Esophagus squamous epithelium (tissue), 5 donors: ENCODE measurements at regions not wholly inside any gene's neighbourhood (a gene's known extent, or its start where the extent isn't known, plus 50 kb on each side); places are given as distances from the start of the nearest gene placed in this dataset.
"Not testable (repeated sequence)": the region's sequence is repeated elsewhere in the genome, so short reads cannot be mapped to it uniquely, and the experiment has no call there.

ENCODE experiments used
- DNase-seq: peaks from one replicate; lab custom pipeline; 2025; lab: John Stamatoyannopoulos, UW
- H3K27ac ChIP-seq, 4 donors: fragments of 200-600 bp; sonication (generic); one replicate each; pipeline ENCODE4 v1.5.1; 2016 to 2019; ENCODE audit warnings: mild to moderate bottlenecking in 1 of 4
- H3K27me3 ChIP-seq, 4 donors: fragments of 200-600 bp; sonication (generic); 1 replicate in 3 of 4; 2 replicates in 1 of 4; pipeline versions ENCODE4 v1.5.1 to v1.6.0; 2017 to 2021; ENCODE audit warnings: antibody characterized with exemption in 1 of 4
- H3K36me3 ChIP-seq, 3 donors: fragments of 200-600 bp; sonication (generic); one replicate each; pipeline ENCODE4 v1.5.1; 2016 to 2019
- H3K4me1 ChIP-seq, 3 donors: fragments of 200-600 bp; sonication (generic); one replicate each; pipeline ENCODE4 v1.5.1; 2017 to 2019
- H3K4me3 ChIP-seq, 4 donors: fragments of 200-600 bp; sonication (generic); 1 replicate in 3 of 4; 2 replicates in 1 of 4; pipeline ENCODE4 v1.5.1; 2016 to 2019; ENCODE audit warnings: mild to moderate bottlenecking in 2 of 4, moderate library complexity in 1 of 4
- H3K9me3 ChIP-seq, 3 donors: fragments of 200-600 bp; sonication (generic); one replicate each; pipeline ENCODE4 v1.5.1; 2016 to 2019
- POLR2A ChIP-seq, 4 donors: fragments of 450-650 bp; IDR thresholded peaks; one replicate each; pipeline ENCODE4 v1.6.1; 2017; ENCODE audit warnings: antibody characterized with exemption in 4 of 4, mild to moderate bottlenecking in 4 of 4, moderate library complexity in 3 of 4
- WGBS, 2 donors: methylation state at CpG; one replicate each; pipeline ENCODE4 v1.1.5; 2018; 5-methylcytosine and 5-hydroxymethylcytosine counted together
- intact Hi-C: fragments of 100-400 bp; cut with DNase I; formaldehyde crosslinking; loops from one replicate; pipeline ENCODE4 v1.15.0; 2022
- TF ChIP-seq, protein P1 (sequence below), 6 experiments: fragments of 450-650 bp in 4 of 6; fragments of 200-600 bp in 2 of 6; sonication (generic) in 2 of 6; IDR thresholded peaks; one replicate each; pipeline ENCODE4 v1.5.1; 2016 to 2019; ENCODE audit warnings: antibody characterized with exemption in 6 of 6, mild to moderate bottlenecking in 4 of 6, moderate library complexity in 4 of 6
- donor health status: DM: yes; HTN: yes; CAD: no.

DNA sequence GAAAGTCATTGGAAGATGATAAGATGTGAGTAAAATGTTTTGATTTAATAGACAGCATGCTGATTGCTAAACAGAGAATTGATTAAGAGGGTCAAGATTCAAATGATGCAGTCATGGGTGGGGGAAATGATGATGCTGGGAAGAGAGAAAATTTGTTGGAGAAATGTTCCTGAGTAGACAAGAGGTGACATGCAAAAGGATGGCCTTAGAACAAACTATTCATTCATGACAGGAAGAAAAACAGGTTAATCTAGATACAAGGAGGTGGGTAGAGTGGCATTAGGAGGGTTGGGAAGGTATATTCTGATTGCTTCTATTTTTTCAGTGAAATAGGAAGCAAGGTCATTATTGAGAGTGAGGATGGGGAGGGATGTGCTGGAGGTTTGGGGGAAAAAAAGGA, 146.7 kb downstream of the SEM1 start:
- no peak for DNase-seq
- no peaks in the 10 kb centered on the region for H3K27me3 ChIP-seq
- H3K4me3 ChIP-seq, result no peak overlapping the region
- no peaks in the 10 kb centered on the region for H3K9me3 ChIP-seq
- intact Hi-C loops, result no loop called here
- TF ChIP-seq, protein P1, sequence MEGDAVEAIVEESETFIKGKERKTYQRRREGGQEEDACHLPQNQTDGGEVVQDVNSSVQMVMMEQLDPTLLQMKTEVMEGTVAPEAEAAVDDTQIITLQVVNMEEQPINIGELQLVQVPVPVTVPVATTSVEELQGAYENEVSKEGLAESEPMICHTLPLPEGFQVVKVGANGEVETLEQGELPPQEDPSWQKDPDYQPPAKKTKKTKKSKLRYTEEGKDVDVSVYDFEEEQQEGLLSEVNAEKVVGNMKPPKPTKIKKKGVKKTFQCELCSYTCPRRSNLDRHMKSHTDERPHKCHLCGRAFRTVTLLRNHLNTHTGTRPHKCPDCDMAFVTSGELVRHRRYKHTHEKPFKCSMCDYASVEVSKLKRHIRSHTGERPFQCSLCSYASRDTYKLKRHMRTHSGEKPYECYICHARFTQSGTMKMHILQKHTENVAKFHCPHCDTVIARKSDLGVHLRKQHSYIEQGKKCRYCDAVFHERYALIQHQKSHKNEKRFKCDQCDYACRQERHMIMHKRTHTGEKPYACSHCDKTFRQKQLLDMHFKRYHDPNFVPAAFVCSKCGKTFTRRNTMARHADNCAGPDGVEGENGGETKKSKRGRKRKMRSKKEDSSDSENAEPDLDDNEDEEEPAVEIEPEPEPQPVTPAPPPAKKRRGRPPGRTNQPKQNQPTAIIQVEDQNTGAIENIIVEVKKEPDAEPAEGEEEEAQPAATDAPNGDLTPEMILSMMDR (IDR thresholded peaks at IDR 0.05), result no peak
- TF ChIP-seq POLR2A (IDR thresholded peaks at IDR 0.05), result no peak
- peaks cover 0 to 14% (median 0%) of the 10 kb centered on the region in 3 donors for H3K4me1 ChIP-seq
- no peaks in the 10 kb centered on the region for H3K36me3 ChIP-seq
- H3K27ac ChIP-seq, result no peak overlapping the region

DNA sequence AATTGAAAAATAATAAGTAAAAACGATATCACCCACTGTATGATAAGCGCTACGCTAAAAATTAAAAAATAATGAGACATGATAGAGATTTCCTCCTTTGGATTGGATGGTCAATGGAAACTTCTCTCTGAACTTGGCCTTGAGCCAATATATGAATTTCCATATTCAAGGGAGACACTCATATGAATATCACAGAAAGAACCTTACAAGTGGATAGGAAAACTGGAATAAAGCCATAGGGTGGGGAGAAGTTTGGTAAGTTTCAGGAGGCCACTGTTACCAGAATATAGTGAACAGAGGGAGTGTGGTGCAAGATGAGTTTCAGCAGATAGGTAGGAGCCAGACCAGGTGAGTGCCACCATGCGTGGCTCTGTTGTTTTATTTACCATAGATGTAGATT, 147.2 kb downstream of the SEM1 start:
- no peak for DNase-seq
- Histone ChIP-seq H3K27me3 (no peaks in the 10 kb centered on the region), H3K9me3 (no peaks in the 10 kb centered on the region), H3K27ac (no peak overlapping the region), H3K36me3 (no peaks in the 10 kb centered on the region), H3K4me1 (peaks cover 0 to 14% (median 0%) of the 10 kb centered on the region in 3 donors), H3K4me3 (no peak overlapping the region)
- TF ChIP-seq POLR2A (IDR thresholded peaks at IDR 0.05), result no peak
- TF ChIP-seq, protein P1 (IDR thresholded peaks at IDR 0.05), result no peak
- WGBS, 2 donors, result 45 to 58% methylated on average over 4 of the region's 4 CpGs
- intact Hi-C loops, result no loop called here

DNA sequence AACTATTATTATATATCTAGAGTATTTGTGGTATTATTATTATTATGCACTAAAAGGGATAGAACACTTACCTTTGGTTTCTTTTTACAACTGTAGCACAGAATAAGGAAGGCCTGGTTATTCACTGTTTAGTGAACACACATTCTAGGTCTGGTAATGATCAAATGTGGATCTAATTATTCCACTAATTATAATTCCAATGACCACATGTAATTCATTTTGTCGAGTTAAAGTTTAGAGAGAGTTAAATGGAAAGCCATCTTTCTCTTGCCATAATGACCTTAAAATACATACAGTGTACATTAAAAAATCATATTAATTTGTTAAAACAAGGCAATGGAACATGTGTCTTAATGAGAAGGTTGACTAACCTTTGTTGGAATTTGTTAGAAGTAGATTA, 147.8 kb downstream of the SEM1 start:
- Histone ChIP-seq H3K36me3 (no peaks in the 10 kb centered on the region), H3K27ac (no peak overlapping the region), H3K4me3 (no peak overlapping the region), H3K4me1 (peaks cover 0 to 14% (median 0%) of the 10 kb centered on the region in 3 donors), H3K27me3 (no peaks in the 10 kb centered on the region), H3K9me3 (no peaks in the 10 kb centered on the region)
- TF ChIP-seq, protein P1 (IDR thresholded peaks at IDR 0.05), result no peak
- no peak for TF ChIP-seq POLR2A (IDR thresholded peaks at IDR 0.05)
- intact Hi-C loops, result no loop called here
- WGBS, 2 donors, result 85 to 95% methylated on average over 1 of the region's 1 CpG
- DNase-seq, result no peak

- H3K4me1 ChIP-seq, result peaks cover 0 to 12% (median 0%) of the 10 kb centered on the region in 3 donors
- WGBS, 2 donors, result 67 to 73% methylated on average over 2 of the region's 2 CpGs
- no peaks in the 10 kb centered on the region for H3K36me3 ChIP-seq
- DNase-seq, result no peak
- intact Hi-C loops, result no loop called here
- no peak for TF ChIP-seq POLR2A (IDR thresholded peaks at IDR 0.05)
- TF ChIP-seq, protein P1 (IDR thresholded peaks at IDR 0.05), result no peak
- no peaks in the 10 kb centered on the region for H3K27me3 ChIP-seq
- no peak overlapping the region for H3K4me3 ChIP-seq
- no peaks in the 10 kb centered on the region for H3K9me3 ChIP-seq
- H3K27ac ChIP-seq, result no peak overlapping the region
Measured at GRCh38 chr7:96558530-96558929, 151.1 kb downstream of the SEM1 start.

- Histone ChIP-seq H3K36me3 (no peaks in the 10 kb centered on the region), H3K9me3 (no peaks in the 10 kb centered on the region), H3K27ac (no peak overlapping the region), H3K27me3 (no peaks in the 10 kb centered on the region), H3K4me1 (peaks cover 0 to 7% (median 0%) of the 10 kb centered on the region in 3 donors), H3K4me3 (no peak overlapping the region)
- intact Hi-C loops, result no loop called here
- DNase-seq, result no peak
- 62 to 89% methylated on average over 4 to 8 of the region's 9 CpGs for WGBS, 2 donors
- TF ChIP-seq POLR2A (IDR thresholded peaks at IDR 0.05), result no peak
- TF ChIP-seq, protein P1 (IDR thresholded peaks at IDR 0.05), result no peak
Measured at GRCh38 chr7:96558093-96558492, 151.6 kb downstream of the SEM1 start.

DNA sequence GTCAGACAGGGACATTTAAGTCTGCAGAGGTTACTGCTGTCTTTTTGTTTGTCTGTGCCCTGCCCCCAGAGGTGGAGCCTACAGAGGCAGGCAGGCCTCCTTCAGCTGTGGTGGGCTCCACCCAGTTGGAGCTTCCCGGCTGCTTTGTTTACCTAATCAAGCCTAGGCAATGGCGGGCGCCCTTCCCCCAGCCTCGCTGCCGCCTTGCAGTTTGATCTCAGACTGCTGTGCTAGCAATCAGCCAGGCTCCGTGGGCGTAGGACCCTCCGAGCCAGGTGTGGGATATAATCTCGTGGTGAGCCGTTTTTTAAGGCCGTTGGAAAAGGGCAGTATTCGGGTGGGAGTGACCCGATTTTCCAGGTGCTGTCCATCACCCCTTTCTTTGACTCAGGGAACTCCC, 152.0 kb downstream of the SEM1 start:
- H3K9me3 ChIP-seq, H3K36me3 ChIP-seq, DNase-seq, H3K4me1 ChIP-seq, H3K4me3 ChIP-seq, H3K27ac ChIP-seq, H3K27me3 ChIP-seq, intact Hi-C loops: not testable (repeated sequence)
- WGBS, 2 donors, result 79% methylated on average over 7 of the region's 13 CpGs; no CpG with 5 or more reads in 1 of the 2 donors
